ENCODE measurements at regions not wholly inside any gene's neighbourhood (a gene's known extent, or its start where the extent isn't known, plus 50 kb on each side); places are given as distances from the start of the nearest gene placed in this dataset.

DNA sequence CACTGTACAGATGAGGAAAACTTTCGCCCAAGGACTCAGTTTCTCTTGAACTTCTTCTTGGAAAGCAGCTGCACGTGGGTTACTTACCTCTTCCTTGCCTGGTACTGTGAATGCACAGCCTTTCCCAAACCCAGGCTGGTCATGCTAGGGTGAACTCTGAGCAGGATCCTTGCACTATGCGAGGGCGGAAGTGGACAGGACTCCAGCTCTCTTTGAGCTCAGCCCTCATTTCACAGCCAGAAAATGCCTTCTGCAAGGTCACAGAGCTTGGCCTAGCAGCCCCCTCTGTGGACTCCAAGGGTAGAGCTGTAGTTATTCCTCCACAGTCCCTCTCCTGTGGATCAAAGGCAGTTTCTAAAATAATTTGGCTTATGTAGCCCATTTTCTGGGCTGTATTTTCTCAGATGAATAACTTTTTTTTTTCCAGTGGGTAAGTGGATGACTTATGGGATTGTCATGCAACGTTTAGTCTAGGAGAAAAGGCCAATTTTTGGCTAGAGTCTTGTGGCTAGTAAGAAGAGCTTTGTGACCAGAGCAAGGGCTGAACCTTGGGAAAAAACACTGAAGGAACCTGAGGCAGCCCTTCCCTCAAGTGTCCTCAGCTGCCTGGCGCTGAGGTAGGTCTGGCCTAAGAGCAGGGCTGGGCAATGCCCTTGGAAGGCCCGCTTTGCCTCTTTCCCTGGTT is 172.7 kb downstream of the SCP2D1 start:
- no peaks in the 10 kb centered on the region for H3K9me3 ChIP-seq (ENCODE audit: control extremely low read depth in 1 of 5, control insufficient read depth in 4 of 5, insufficient read depth in 2 of 5, low read depth in 1 of 5, low read length in 4 of 5)
- DNase-seq, result no peak
- WGBS (ENCODE audit: insufficient coverage), result 79% methylated on average over 4 of the region's 7 CpGs
- CTCF ChIA-PET, result no interaction called here
- H3K27me3 ChIP-seq (replicated peaks in 2 of 5; ENCODE audit: control insufficient read depth in 4 of 5, insufficient read depth in 5 of 5, low read length in 4 of 5), result no peaks in the 10 kb centered on the region
- POLR2A ChIA-PET, result no interaction called here
- no peaks in the 10 kb centered on the region for H3K4me1 ChIP-seq (ENCODE audit: control extremely low read depth in 1 of 4, control insufficient read depth in 4 of 4, insufficient read depth in 4 of 4, low read length in 3 of 4)
- no peak overlapping the region for H3K27ac ChIP-seq (ENCODE audit: insufficient read depth in 1 of 2, low read depth in 1 of 2, low read length in 2 of 2, poor library complexity in 1 of 2, severe bottlenecking in 2 of 2)
- H3K36me3 ChIP-seq (ENCODE audit: control insufficient read depth in 4 of 4, insufficient read depth in 4 of 4, low read length in 3 of 4), result no peaks in the 10 kb centered on the region
- no peak overlapping the region for H3K4me3 ChIP-seq (ENCODE audit: control insufficient read depth in 1 of 7, extremely low read depth in 1 of 7, insufficient read depth in 4 of 7, low read depth in 2 of 7, low read length in 6 of 7)

DNA sequence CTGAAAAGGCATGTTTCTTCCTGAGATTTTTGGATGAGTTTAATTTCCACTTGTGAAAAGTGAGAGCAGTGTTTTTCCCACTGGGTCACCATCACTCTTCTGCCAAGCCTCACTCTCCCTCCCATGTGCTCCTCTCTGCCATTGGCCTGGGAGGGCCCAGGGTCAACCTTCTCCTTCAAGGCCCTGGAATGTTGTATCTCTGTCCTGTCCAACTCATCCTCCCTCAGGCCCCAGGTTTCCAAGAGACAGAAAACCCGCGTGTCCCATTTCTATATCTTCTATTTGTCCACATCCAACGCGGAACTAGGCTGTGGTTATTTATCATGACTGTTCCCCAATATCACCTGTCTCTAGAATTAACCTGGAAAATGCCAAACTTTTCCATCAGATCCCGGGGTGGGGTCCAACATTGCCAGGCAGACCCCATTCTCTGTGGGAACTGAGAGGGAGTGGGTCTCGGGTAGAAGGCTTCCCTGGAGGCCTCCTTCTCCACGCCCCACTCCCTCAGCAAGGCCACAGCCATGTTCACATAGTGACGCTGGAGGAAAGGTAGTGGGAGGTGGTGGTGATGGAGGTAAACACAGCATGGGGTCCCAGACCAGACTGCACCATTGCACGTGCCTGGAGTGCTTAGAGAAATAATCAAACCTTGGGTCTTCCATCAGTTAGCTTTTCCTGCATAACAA is 173.5 kb downstream of the SCP2D1 start:
- CTCF ChIA-PET, result interaction anchor here (0.7 kb wide), 1 partner anchor 10 kb away, joined by 3 read pairs; no protein-coding TSS in a partner anchor
- WGBS (ENCODE audit: insufficient coverage), result 96% methylated on average over 7 of the region's 9 CpGs
- Histone ChIP-seq H3K27me3 (replicated peaks in 2 of 5; ENCODE audit: control insufficient read depth in 4 of 5, insufficient read depth in 5 of 5, low read length in 4 of 5) (no peaks in the 10 kb centered on the region), H3K27ac (ENCODE audit: insufficient read depth in 1 of 2, low read depth in 1 of 2, low read length in 2 of 2, poor library complexity in 1 of 2, severe bottlenecking in 2 of 2) (no peak overlapping the region), H3K4me1 (ENCODE audit: control extremely low read depth in 1 of 4, control insufficient read depth in 4 of 4, insufficient read depth in 4 of 4, low read length in 3 of 4) (no peaks in the 10 kb centered on the region), H3K4me3 (ENCODE audit: control insufficient read depth in 1 of 7, extremely low read depth in 1 of 7, insufficient read depth in 4 of 7, low read depth in 2 of 7, low read length in 6 of 7) (no peak overlapping the region), H3K9me3 (ENCODE audit: control extremely low read depth in 1 of 5, control insufficient read depth in 4 of 5, insufficient read depth in 2 of 5, low read depth in 1 of 5, low read length in 4 of 5) (no peaks in the 10 kb centered on the region), H3K36me3 (ENCODE audit: control insufficient read depth in 4 of 4, insufficient read depth in 4 of 4, low read length in 3 of 4) (no peaks in the 10 kb centered on the region)
- POLR2A ChIA-PET, result no interaction called here
- no peak for DNase-seq

DNA sequence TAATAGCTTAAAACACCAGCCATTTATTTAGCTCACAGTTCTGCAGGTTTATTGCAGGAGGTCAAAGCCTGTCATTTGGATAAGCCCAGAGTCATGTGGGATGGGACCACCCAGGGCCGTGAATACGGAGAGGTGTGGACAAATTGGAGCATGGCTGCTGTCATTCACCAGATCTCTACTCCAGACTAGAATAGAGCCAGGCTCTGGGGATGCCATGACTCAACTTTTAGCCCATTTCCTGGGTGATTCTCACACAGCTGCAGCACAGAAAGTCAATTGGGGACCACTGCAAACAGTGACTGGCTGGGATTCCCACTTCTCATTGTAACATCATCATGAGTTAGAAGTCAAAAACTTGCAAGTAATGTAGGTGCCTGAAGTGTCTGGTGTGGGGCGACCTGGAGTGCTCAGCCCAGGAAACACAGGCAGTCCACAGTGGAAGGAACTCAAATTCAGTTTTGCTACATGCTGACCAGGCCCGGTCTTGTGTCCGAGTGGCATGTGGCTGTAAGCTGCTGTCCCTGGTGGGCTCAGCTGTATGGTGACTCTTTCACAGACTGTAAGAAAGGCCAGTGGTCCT is 174.3 kb downstream of the SCP2D1 start:
- CTCF ChIA-PET, result interaction anchor here (0.7 to 0.9 kb wide), 2 partner anchors 10 to 856 kb away, joined by 3 read pairs; no protein-coding TSS in a partner anchor
- Histone ChIP-seq H3K27me3 (replicated peaks in 2 of 5; ENCODE audit: control insufficient read depth in 4 of 5, insufficient read depth in 5 of 5, low read length in 4 of 5) (no peaks in the 10 kb centered on the region), H3K9me3 (ENCODE audit: control extremely low read depth in 1 of 5, control insufficient read depth in 4 of 5, insufficient read depth in 2 of 5, low read depth in 1 of 5, low read length in 4 of 5) (no peaks in the 10 kb centered on the region), H3K27ac (ENCODE audit: insufficient read depth in 1 of 2, low read depth in 1 of 2, low read length in 2 of 2, poor library complexity in 1 of 2, severe bottlenecking in 2 of 2) (no peak overlapping the region), H3K36me3 (ENCODE audit: control insufficient read depth in 4 of 4, insufficient read depth in 4 of 4, low read length in 3 of 4) (no peaks in the 10 kb centered on the region), H3K4me1 (ENCODE audit: control extremely low read depth in 1 of 4, control insufficient read depth in 4 of 4, insufficient read depth in 4 of 4, low read length in 3 of 4) (no peaks in the 10 kb centered on the region), H3K4me3 (ENCODE audit: control insufficient read depth in 1 of 7, extremely low read depth in 1 of 7, insufficient read depth in 4 of 7, low read depth in 2 of 7, low read length in 6 of 7) (no peak overlapping the region)
- 98% methylated on average over 5 of the region's 5 CpGs for WGBS (ENCODE audit: insufficient coverage)
- DNase-seq, result no peak
- POLR2A ChIA-PET, result no interaction called here

DNA sequence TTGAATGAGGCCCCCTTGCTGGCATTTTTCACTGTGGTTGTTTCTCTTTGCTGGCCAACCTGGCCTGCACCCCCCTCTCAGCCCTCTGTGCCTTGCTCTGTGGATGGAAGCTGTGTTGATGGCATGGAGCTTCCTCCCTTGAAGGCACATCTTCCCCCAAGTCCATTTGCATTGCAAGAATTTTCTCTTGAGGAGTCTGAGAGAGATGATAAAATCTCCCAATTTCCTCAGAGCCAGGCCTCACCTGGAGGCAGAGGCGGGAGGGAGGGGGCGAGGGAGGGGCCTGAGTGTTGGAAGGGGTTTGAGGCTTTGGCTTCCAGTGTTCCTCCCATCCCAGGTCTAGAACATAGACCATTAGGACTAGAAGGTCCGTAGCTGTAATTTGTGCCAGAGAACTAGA is 175.1 kb downstream of the SCP2D1 start:
- Histone ChIP-seq H3K4me3 (ENCODE audit: control insufficient read depth in 1 of 7, extremely low read depth in 1 of 7, insufficient read depth in 4 of 7, low read depth in 2 of 7, low read length in 6 of 7) (no peak overlapping the region), H3K27ac (ENCODE audit: insufficient read depth in 1 of 2, low read depth in 1 of 2, low read length in 2 of 2, poor library complexity in 1 of 2, severe bottlenecking in 2 of 2) (no peak overlapping the region), H3K27me3 (replicated peaks in 2 of 5; ENCODE audit: control insufficient read depth in 4 of 5, insufficient read depth in 5 of 5, low read length in 4 of 5) (no peaks in the 10 kb centered on the region), H3K9me3 (ENCODE audit: control extremely low read depth in 1 of 5, control insufficient read depth in 4 of 5, insufficient read depth in 2 of 5, low read depth in 1 of 5, low read length in 4 of 5) (no peaks in the 10 kb centered on the region), H3K36me3 (ENCODE audit: control insufficient read depth in 4 of 4, insufficient read depth in 4 of 4, low read length in 3 of 4) (no peaks in the 10 kb centered on the region), H3K4me1 (ENCODE audit: control extremely low read depth in 1 of 4, control insufficient read depth in 4 of 4, insufficient read depth in 4 of 4, low read length in 3 of 4) (no peaks in the 10 kb centered on the region)
- ChIA-PET CTCF (interaction anchor here (0.9 kb wide), 1 partner anchor 857 kb away, joined by 3 read pairs; no protein-coding TSS in a partner anchor), POLR2A (no interaction called here)
- 100% methylated on average over 1 of the region's 3 CpGs for WGBS (ENCODE audit: insufficient coverage)
- DNase-seq, result no peak

DNA sequence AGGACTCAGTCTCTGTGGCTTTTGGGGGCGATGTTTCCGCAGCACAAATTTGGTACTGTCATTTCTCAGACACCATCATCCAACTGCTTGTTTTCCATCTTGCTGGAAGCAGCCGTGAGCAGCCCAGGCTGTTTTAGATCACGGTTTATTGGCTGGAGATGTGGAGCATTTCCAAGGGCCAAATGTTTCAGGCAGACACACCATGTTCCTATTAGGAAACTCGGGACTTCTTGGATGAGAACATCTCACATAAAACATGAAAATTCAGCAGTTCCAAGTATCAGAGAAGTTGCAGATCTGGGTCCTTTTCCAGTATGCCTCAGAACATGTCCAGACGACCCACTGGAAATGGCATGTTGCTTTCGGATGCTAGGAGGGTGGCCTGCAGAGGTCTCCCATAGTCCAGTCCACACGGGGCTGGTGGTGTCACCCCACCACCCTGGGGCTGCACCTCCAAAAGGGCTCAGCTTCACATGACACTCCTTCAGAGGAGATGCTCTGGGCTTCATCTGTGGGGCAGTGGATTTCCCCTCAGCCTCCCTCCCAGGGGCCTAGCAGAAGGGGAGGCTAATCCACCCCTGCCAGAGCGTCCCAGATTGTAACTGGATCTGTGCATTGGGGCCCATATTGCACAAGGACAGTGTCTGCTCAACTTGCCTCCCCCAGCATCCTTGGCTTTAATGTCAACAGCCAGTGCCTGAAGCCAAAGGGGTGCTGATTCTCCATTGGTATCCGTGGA is 176.3 kb downstream of the SCP2D1 start:
- 95% methylated on average over 9 of the region's 10 CpGs for WGBS (ENCODE audit: insufficient coverage)
- H3K27me3 ChIP-seq (replicated peaks in 2 of 5; ENCODE audit: control insufficient read depth in 4 of 5, insufficient read depth in 5 of 5, low read length in 4 of 5), result no peaks in the 10 kb centered on the region
- CTCF ChIA-PET, result no interaction called here
- no peaks in the 10 kb centered on the region for H3K36me3 ChIP-seq (ENCODE audit: control insufficient read depth in 4 of 4, insufficient read depth in 4 of 4, low read length in 3 of 4)
- no peak overlapping the region for H3K27ac ChIP-seq (ENCODE audit: insufficient read depth in 1 of 2, low read depth in 1 of 2, low read length in 2 of 2, poor library complexity in 1 of 2, severe bottlenecking in 2 of 2)
- DNase-seq, result no peak
- no peaks in the 10 kb centered on the region for H3K4me1 ChIP-seq (ENCODE audit: control extremely low read depth in 1 of 4, control insufficient read depth in 4 of 4, insufficient read depth in 4 of 4, low read length in 3 of 4)
- POLR2A ChIA-PET, result no interaction called here
- no peak overlapping the region for H3K4me3 ChIP-seq (ENCODE audit: control insufficient read depth in 1 of 7, extremely low read depth in 1 of 7, insufficient read depth in 4 of 7, low read depth in 2 of 7, low read length in 6 of 7)
- peaks cover 0 to under 1% (median 0%) of the 10 kb centered on the region in 5 experiments for H3K9me3 ChIP-seq (ENCODE audit: control extremely low read depth in 1 of 5, control insufficient read depth in 4 of 5, insufficient read depth in 2 of 5, low read depth in 1 of 5, low read length in 4 of 5)

DNA sequence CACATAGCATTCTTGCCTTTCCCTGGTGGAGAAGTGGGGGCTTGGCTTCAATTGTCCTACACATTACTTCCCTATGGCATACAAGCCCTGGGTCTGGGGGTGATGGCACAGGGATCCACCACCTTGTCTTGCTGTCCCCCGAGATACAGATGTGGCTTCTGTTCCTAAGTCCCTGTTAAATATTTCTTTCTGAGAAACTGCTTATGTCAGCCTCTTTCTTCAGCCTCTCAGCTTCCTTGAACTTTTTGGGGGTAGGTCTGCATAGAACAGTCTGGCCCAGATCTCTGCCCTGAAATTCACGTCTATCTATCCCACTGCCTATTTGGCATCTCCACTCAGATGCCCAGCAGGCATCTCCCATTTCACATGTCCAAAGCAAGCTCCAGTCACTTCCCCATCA is 177.4 kb downstream of the SCP2D1 start:
- POLR2A ChIA-PET, result no interaction called here
- no peaks in the 10 kb centered on the region for H3K27me3 ChIP-seq (replicated peaks in 2 of 5; ENCODE audit: control insufficient read depth in 4 of 5, insufficient read depth in 5 of 5, low read length in 4 of 5)
- H3K4me1 ChIP-seq (ENCODE audit: control extremely low read depth in 1 of 4, control insufficient read depth in 4 of 4, insufficient read depth in 4 of 4, low read length in 3 of 4), result no peaks in the 10 kb centered on the region
- H3K9me3 ChIP-seq (ENCODE audit: control extremely low read depth in 1 of 5, control insufficient read depth in 4 of 5, insufficient read depth in 2 of 5, low read depth in 1 of 5, low read length in 4 of 5), result peaks cover 0 to 5% (median 0%) of the 10 kb centered on the region in 5 experiments
- no peaks in the 10 kb centered on the region for H3K36me3 ChIP-seq (ENCODE audit: control insufficient read depth in 4 of 4, insufficient read depth in 4 of 4, low read length in 3 of 4)
- CTCF ChIA-PET, result no interaction called here
- no peak for DNase-seq
- H3K27ac ChIP-seq (ENCODE audit: insufficient read depth in 1 of 2, low read depth in 1 of 2, low read length in 2 of 2, poor library complexity in 1 of 2, severe bottlenecking in 2 of 2), result no peak overlapping the region
- 95% methylated on average over 2 of the region's 2 CpGs for WGBS (ENCODE audit: insufficient coverage)
- H3K4me3 ChIP-seq (ENCODE audit: control insufficient read depth in 1 of 7, extremely low read depth in 1 of 7, insufficient read depth in 4 of 7, low read depth in 2 of 7, low read length in 6 of 7), result no peak overlapping the region

DNA sequence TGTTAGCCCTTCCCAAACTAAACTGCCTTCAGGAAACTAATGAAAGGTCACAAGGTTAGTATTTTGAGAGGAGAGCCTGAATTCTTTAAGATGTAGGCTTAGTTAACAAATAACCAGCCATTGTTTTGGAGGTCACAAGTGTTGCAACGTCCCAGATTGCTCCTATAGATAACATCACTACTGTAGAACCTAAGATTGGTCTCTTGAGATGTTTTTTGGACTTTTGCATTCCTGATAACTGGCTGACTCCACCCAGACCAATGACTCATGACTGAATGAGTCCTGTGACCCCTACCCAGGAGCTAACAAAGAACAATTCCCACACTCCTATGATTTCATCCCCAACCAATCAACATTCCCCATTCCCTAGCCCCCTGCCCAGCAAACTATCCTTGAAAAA is 178.8 kb downstream of the SCP2D1 start:
- Histone ChIP-seq H3K27ac (ENCODE audit: insufficient read depth in 1 of 2, low read depth in 1 of 2, low read length in 2 of 2, poor library complexity in 1 of 2, severe bottlenecking in 2 of 2) (no peak overlapping the region), H3K9me3 (ENCODE audit: control extremely low read depth in 1 of 5, control insufficient read depth in 4 of 5, insufficient read depth in 2 of 5, low read depth in 1 of 5, low read length in 4 of 5) (peaks cover 0 to 5% (median 0%) of the 10 kb centered on the region in 5 experiments), H3K36me3 (ENCODE audit: control insufficient read depth in 4 of 4, insufficient read depth in 4 of 4, low read length in 3 of 4) (no peaks in the 10 kb centered on the region), H3K4me1 (ENCODE audit: control extremely low read depth in 1 of 4, control insufficient read depth in 4 of 4, insufficient read depth in 4 of 4, low read length in 3 of 4) (no peaks in the 10 kb centered on the region), H3K27me3 (replicated peaks in 2 of 5; ENCODE audit: control insufficient read depth in 4 of 5, insufficient read depth in 5 of 5, low read length in 4 of 5) (no peaks in the 10 kb centered on the region), H3K4me3 (ENCODE audit: control insufficient read depth in 1 of 7, extremely low read depth in 1 of 7, insufficient read depth in 4 of 7, low read depth in 2 of 7, low read length in 6 of 7) (no peak overlapping the region)
- POLR2A ChIA-PET, result no interaction called here
- 100% methylated on average over 1 of the region's 1 CpG for WGBS (ENCODE audit: insufficient coverage)
- CTCF ChIA-PET, result no interaction called here
- no peak for DNase-seq

Measured in common myeloid progenitor, CD34-positive (primary cell).